SK-MEL-5 (cell line): ENCODE measurements at regions not wholly inside any gene's neighbourhood (a gene's known extent, or its start where the extent isn't known, plus 50 kb on each side); places are given as distances from the start of the nearest gene placed in this dataset.

Source experiments
- DNase-seq: peaks from one replicate; pipeline ENCODE4 v3.0.0-alpha.2; 2016; ENCODE audit warnings: low read depth, low spot score
- in situ Hi-C: cut with HindIII; loops from 2 replicates; pipeline ENCODE4 v1.10.0; 2016; ENCODE audit warnings: low sequenced_read_pairs, high pct_unique_total_duplicates, low pct_unique_long_range_greater_than_20kb

- no peak for DNase-seq
- in situ Hi-C loops: no loop called here
These were observed 50.9 kb upstream of the UNC5B start for GRCh38 chr10:71161425-71161824.
